Right lobe of liver (tissue), 6 donors: ENCODE measurements at regions not wholly inside any gene's neighbourhood (a gene's known extent, or its start where the extent isn't known, plus 50 kb on each side); places are given as distances from the start of the nearest gene placed in this dataset.

Experiments
- ATAC-seq, 4 donors: fragments of 200-7000 bp; cut with Tn5 transposase; one replicate each; pipeline ENCODE4 v1.9.1; 2020; ENCODE audit warnings: mild to moderate bottlenecking in 4 of 4, moderate library complexity in 4 of 4
- DNase-seq, 3 donors: peaks; one replicate each; pipeline ENCODE4 v3.0.0-alpha.2; 2020
- H3K27ac ChIP-seq, 3 donors: fragments of 200-600 bp; one replicate each; pipeline ENCODE4 v1.8.0; 2022
- H3K27me3 ChIP-seq, 2 donors: fragments of 200-600 bp; one replicate each; pipeline ENCODE4 v1.8.0; 2022
- H3K36me3 ChIP-seq, 4 donors: fragments of 200-600 bp; sonication (generic) in 1 of 4; one replicate each; pipeline versions ENCODE4 v1.5.1 to v1.8.0; 2017 to 2022; ENCODE audit warnings: control low read depth in 1 of 4
- H3K4me1 ChIP-seq, 4 donors: fragments of 200-600 bp; sonication (generic) in 1 of 4; one replicate each; pipeline versions ENCODE4 v1.5.1 to v1.8.0; 2017 to 2022; ENCODE audit warnings: control low read depth in 1 of 4
- H3K4me3 ChIP-seq, 3 donors: fragments of 200-600 bp; one replicate each; pipeline ENCODE4 v1.8.0; 2022
- H3K9me3 ChIP-seq, 4 donors: fragments of 200-600 bp; sonication (generic) in 1 of 4; one replicate each; pipeline versions ENCODE4 v1.5.1 to v1.8.0; 2017 to 2022; ENCODE audit warnings: control low read depth in 1 of 4
- CTCF ChIP-seq, 4 donors: fragments of 200-600 bp in 3 of 4; fragments of 450-650 bp in 1 of 4; IDR thresholded peaks; one replicate each; pipeline versions ENCODE4 v1.5.1 to v1.8.0; 2016 to 2022; ENCODE audit warnings: antibody characterized with exemption in 4 of 4, mild to moderate bottlenecking in 2 of 4
- POLR2A ChIP-seq: fragments of 450-650 bp; IDR thresholded peaks from one replicate; pipeline ENCODE4 v1.6.1; 2017; ENCODE audit warnings: antibody characterized with exemption, mild to moderate bottlenecking
- WGBS: methylation state at CpG from one replicate; pipeline ENCODE4 v1.1.6; 2018; ENCODE audit warnings: low coverage, low lambda C conversion rate; ENCODE audit not compliant: insufficient coverage; ENCODE audit errors: missing lambda C conversion rate; 5-methylcytosine and 5-hydroxymethylcytosine counted together
- intact Hi-C, 2 donors: fragments of 100-400 bp; cut with DNase I; formaldehyde crosslinking; loops; one replicate each; pipeline versions ENCODE4 v1.11.2 to v1.14.1; 2022
- donor health status: DM: no; HTN: yes; CAD: no.
- donor health status: DM: no; HTN: no; CAD: no.
- donor health status: DM: no; HTN: no; CAD: no.
- donor health status: DM: no; HTN: yes; CAD: no.
- donor health status: DM: no; HTN: yes; CAD: no.

GRCh38 chr20:7579888-7580287 lies 360.4 kb downstream of the HAO1 start:
- peak in 1 of 4 donors; percentile 45 for ATAC-seq
- intact Hi-C loops = no loop called here

GRCh38 chr20:7585126-7585679 lies 355.1 kb downstream of the HAO1 start:
- Histone ChIP-seq H3K9me3 (no peaks in the 10 kb centered on the region), H3K27ac (peak overlapping the region; percentile 32 to 87 (median 84)), H3K36me3 (no peaks in the 10 kb centered on the region), H3K27me3 (no peaks in the 10 kb centered on the region), H3K4me3 (peak overlapping the region in 2 of 3 donors; percentile 4 to 12), H3K4me1 (peaks cover 0 to 22% (median 8%) of the 10 kb centered on the region in 4 donors)
- peak; percentile 35 to 86 (median 67) for DNase-seq
- TF ChIP-seq CTCF (IDR thresholded peaks at IDR 0.05) = no peak
- TF ChIP-seq POLR2A = no peak
- WGBS = 13% methylated on average over 6 of the region's 6 CpGs
- ATAC-seq = peak; percentile 92 to 96 (median 92)
- intact Hi-C loops = no loop called here

More at GRCh38 chr20:7579888-7580287, 360.4 kb downstream of the HAO1 start:
- DNase-seq = no peak
- peaks cover 0 to 10% (median 3%) of the 10 kb centered on the region in 4 donors for H3K4me1 ChIP-seq
- H3K27ac ChIP-seq = no peak overlapping the region
- TF ChIP-seq CTCF (IDR thresholded peaks at IDR 0.05) = no peak
- no peak for TF ChIP-seq POLR2A
- no peaks in the 10 kb centered on the region for H3K27me3 ChIP-seq
- no peaks in the 10 kb centered on the region for H3K36me3 ChIP-seq
- no peak overlapping the region for H3K4me3 ChIP-seq
- no peaks in the 10 kb centered on the region for H3K9me3 ChIP-seq
- 71% methylated on average over 3 of the region's 3 CpGs for WGBS

GRCh38 chr20:7586481-7586880 lies 353.8 kb downstream of the HAO1 start:
- no peak for TF ChIP-seq POLR2A
- no peak for TF ChIP-seq CTCF (IDR thresholded peaks at IDR 0.05)
- Histone ChIP-seq H3K27me3 (no peaks in the 10 kb centered on the region), H3K36me3 (no peaks in the 10 kb centered on the region), H3K9me3 (no peaks in the 10 kb centered on the region), H3K27ac (peak overlapping the region in 2 of 3 donors; percentile 84 to 87), H3K4me1 (peaks cover 0 to 22% (median 8%) of the 10 kb centered on the region in 4 donors), H3K4me3 (no peak overlapping the region)
- 31% methylated on average over 1 of the region's 1 CpG for WGBS
- ATAC-seq = no peak
- DNase-seq = no peak
- intact Hi-C loops = no loop called here

GRCh38 chr20:7589164-7589563 lies 351.1 kb downstream of the HAO1 start:
- H3K27me3 ChIP-seq = no peaks in the 10 kb centered on the region
- H3K9me3 ChIP-seq = no peaks in the 10 kb centered on the region
- TF ChIP-seq CTCF (IDR thresholded peaks at IDR 0.05) = no peak
- TF ChIP-seq POLR2A = no peak
- ATAC-seq (no peak), DNase-seq (no peak)
- intact Hi-C loops = no loop called here
- H3K4me3 ChIP-seq = no peak overlapping the region
- peaks cover 0 to 19% (median 7%) of the 10 kb centered on the region in 4 donors for H3K4me1 ChIP-seq
- H3K36me3 ChIP-seq = no peaks in the 10 kb centered on the region
- no peak overlapping the region for H3K27ac ChIP-seq
- WGBS = 100% methylated on average over 1 of the region's 1 CpG
